HUES64 (cell line): ENCODE measurements at regions not wholly inside any gene's neighbourhood (a gene's known extent, or its start where the extent isn't known, plus 50 kb on each side); places are given as distances from the start of the nearest gene placed in this dataset.

Experiments used
- H3K27ac ChIP-seq: 2 replicates; pipeline ENCODE4 v1.7.0; 2013; ENCODE audit warnings: low read depth, low read length, inconsistent platforms
- H3K27me3 ChIP-seq: 2 replicates; pipeline ENCODE4 v1.6.1; 2013; ENCODE audit warnings: mild to moderate bottlenecking, low read length; ENCODE audit not compliant: insufficient read depth
- H3K36me3 ChIP-seq: 2 replicates; pipeline ENCODE4 v1.6.1; 2013; ENCODE audit warnings: mild to moderate bottlenecking, low read length; ENCODE audit not compliant: insufficient read depth
- H3K4me1 ChIP-seq: 2 replicates; pipeline ENCODE4 v1.6.1; 2013; ENCODE audit warnings: mild to moderate bottlenecking, low read length, moderate library complexity; ENCODE audit not compliant: insufficient read depth
- H3K4me3 ChIP-seq: 2 replicates; pipeline ENCODE4 v1.5.1; 2013; ENCODE audit warnings: mild to moderate bottlenecking, low read length, moderate library complexity
- H3K9ac ChIP-seq: 2 replicates; pipeline ENCODE4 v1.6.1; 2013; ENCODE audit warnings: mild to moderate bottlenecking, low read depth, low read length
- H3K9me3 ChIP-seq: 2 replicates; pipeline ENCODE4 v1.6.1; 2013; ENCODE audit warnings: low read depth, low read length; ENCODE audit not compliant: insufficient read depth
- WGBS: fragments of 150-250, 120-280 bp; methylation state at CpG from one replicate; pipeline ENCODE4 v1.1.7; 2013; ENCODE audit warnings: missing lambda C conversion rate; 5-methylcytosine and 5-hydroxymethylcytosine counted together

DNA sequence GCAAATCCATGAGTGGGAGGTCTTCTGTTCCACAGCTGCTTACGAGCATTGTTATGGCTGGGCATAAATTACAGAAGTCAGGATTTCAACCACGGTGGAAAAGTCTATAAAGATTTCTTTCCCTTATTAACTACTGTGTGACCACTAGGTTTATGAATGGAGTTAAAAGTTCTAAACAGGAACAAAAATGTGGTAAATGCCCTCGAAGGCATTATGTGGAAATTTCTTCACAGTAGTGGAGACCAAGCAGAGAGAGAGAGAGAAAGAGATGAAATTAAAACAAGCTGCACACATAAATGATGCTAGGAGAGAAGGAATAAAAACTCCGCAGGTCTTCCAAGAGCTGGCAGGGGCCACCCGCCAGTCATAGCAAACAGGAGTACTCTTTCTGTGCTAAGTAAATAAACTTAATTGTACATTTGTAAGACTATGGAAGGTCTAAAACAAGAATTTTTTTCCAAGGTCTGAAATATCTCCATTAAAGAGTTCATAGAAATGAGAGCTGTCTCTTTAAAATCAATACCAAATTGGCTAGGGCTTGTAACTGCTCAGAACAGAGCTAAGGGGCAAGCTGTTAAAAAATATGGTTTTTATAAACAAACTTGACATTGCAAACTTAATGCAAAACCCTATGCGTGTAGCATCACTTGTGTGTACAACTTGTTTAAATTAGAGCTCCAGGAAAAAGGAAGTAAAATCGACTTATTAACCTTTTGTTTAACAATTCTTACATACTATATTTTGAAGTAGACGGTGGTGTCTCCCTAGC, 438.2 kb downstream of the MEIS1 start:
- 96% methylated on average over 7 of the region's 8 CpGs for WGBS
- Histone ChIP-seq H3K27me3 (no peaks in the 10 kb centered on the region), H3K27ac (no peak overlapping the region), H3K9ac (no peak overlapping the region), H3K4me3 (no peak overlapping the region), H3K36me3 (no peaks in the 10 kb centered on the region), H3K4me1 (no peaks in the 10 kb centered on the region), H3K9me3 (no peaks in the 10 kb centered on the region)

DNA sequence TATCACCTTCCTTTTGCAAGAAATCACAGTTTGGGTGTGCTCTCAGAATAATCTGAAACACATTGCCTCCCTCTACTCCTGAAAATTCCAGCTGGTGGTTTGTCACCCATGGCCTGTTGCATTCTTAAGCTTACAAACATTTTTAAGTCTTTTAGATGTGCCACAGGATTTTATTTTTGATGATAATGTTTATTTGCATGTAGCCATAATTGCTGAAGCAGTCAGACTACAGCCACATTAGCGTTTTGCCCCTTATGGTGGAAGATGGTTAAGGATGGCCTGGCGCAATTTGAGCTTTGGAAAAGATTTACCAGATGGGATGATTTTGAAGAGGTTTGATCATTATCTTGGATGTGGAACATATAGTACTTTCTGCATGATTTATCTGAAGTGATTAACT, 439.5 kb downstream of the MEIS1 start:
- Histone ChIP-seq H3K4me3 (no peak overlapping the region), H3K36me3 (no peaks in the 10 kb centered on the region), H3K27me3 (no peaks in the 10 kb centered on the region), H3K9ac (no peak overlapping the region), H3K9me3 (no peaks in the 10 kb centered on the region), H3K27ac (no peak overlapping the region), H3K4me1 (no peaks in the 10 kb centered on the region)
- 91% methylated on average over 2 of the region's 2 CpGs for WGBS

DNA sequence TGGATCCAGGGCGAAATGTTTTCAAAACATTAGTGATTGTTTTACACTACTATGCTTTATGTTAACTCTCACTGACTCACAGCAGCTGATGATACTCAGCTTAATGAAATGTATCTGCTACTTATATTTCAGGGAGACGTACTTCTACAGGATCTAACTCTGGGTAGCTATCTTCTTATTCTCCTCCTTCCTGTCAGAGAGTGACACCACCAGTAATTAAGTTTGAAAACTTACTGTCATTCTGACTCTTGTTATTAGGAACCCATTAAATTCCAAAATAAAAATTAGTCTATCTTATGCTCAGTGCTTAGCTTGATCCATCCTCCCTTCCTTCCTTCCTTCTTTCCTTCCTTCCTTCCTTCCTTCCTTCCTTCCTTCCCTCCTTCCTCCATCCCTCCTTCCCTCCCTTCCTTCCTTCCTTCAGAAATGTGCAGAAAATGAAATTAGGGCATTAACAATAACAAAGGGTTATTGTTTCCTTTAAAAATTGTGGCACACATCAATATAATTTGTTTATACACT, 441.1 kb downstream of the MEIS1 start:
- H3K9me3 ChIP-seq = peaks cover 7% of the 10 kb centered on the region; the same call in 1 of the 2 replicates
- H3K27me3 ChIP-seq = no peaks in the 10 kb centered on the region
- no peaks in the 10 kb centered on the region for H3K4me1 ChIP-seq
- no peak overlapping the region for H3K27ac ChIP-seq
- no peaks in the 10 kb centered on the region for H3K36me3 ChIP-seq
- 89% methylated on average over 2 of the region's 2 CpGs for WGBS
- no peak overlapping the region for H3K4me3 ChIP-seq
- no peak overlapping the region for H3K9ac ChIP-seq

DNA sequence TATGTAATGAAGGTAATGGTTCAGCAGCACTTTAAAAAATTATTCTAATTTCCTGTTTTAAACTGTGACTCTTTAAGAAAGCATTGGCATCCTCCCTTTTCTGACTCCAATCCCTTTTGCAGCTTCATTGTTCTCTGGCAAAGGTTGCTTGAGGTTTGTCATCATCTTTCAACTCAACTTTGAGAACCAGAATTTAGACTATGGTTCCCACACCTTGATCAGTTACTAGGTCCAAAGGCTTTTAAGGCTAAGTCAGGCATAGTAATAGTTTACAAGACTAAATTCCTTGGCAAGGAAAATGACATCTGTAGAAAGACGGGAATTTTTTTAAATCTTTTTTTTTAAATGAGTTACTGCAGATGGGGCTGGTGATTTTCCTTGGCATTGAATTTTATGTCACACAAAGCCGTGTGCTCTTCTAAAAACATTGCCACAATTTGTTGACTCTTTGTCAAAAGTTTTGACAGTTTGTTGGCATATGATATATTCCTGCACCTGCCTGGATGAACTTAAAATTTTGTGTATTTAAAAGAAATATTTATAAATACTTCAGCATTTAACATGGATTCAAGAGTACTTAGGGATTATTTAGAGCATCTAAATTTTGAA, 451.0 kb downstream of the MEIS1 start:
- Histone ChIP-seq H3K9ac (no peak overlapping the region), H3K4me1 (no peaks in the 10 kb centered on the region), H3K27me3 (no peaks in the 10 kb centered on the region), H3K9me3 (no peaks in the 10 kb centered on the region), H3K4me3 (no peak overlapping the region), H3K36me3 (no peaks in the 10 kb centered on the region), H3K27ac (no peak overlapping the region)
- 94% methylated on average over 2 of the region's 2 CpGs for WGBS

DNA sequence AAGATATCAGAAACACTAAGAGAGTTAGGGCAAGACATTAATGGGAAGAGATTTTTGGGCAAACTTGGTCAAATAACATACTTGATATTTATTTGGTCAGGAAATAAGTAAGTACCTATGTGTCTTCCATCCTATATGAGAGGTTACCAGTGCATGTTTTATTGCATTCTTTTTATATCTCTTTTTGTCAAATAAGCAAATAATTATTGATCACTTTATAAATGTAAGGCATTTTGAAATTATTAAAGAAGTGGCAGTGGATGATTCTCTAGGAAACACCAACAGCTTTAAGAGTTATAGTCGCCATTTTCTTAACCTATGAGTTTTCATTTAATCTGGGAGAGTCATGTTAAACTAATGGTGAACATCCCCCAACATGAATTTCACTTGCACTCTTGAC, 453.3 kb downstream of the MEIS1 start:
- Histone ChIP-seq H3K4me1 (no peaks in the 10 kb centered on the region), H3K27ac (no peak overlapping the region), H3K4me3 (no peak overlapping the region), H3K9me3 (no peaks in the 10 kb centered on the region), H3K27me3 (no peaks in the 10 kb centered on the region), H3K9ac (no peak overlapping the region), H3K36me3 (no peaks in the 10 kb centered on the region)
- 100% methylated on average over 1 of the region's 1 CpG for WGBS

DNA sequence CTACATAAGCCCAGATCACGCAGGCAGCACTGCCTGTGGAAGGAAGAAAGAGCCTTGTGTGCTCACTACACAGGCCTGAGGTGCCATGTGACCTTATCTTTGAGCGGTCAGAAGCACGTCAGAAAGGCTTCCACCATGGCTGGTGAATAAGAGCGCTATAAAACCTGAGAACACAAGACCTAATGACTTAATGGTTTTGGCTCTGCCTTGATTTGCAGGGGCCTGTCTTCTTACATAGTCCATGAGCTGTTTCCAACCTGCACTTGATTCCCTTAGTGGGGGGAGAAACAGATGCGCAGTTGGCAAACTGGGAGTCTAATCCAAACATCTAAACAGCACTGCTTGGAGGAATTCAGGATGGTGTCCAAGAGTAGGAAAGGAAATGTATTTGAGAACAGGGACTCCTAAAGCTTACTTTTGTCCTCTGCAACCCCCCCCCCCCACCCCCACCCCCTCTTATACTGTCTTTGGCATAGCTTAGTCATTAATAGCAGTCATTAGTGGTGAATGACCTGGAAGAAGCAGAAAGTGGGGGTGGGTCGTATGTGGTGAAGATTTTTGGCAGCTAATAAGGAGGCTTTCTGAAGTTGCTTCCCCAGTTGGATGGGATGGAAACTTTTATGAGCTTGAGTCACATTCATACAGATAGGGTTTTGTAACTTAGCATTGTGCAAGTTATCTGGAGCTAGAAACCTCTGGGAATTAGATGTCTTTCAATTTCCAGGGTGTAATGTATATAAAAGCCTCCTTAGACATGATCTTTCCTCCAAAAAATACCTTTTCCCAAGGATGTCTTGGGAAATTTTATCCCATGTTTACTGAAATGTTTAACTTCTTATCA, 454.1 kb downstream of the MEIS1 start:
- H3K4me1 ChIP-seq = no peaks in the 10 kb centered on the region
- no peak overlapping the region for H3K4me3 ChIP-seq
- WGBS = 84% methylated on average over 6 of the region's 6 CpGs
- H3K27me3 ChIP-seq = no peaks in the 10 kb centered on the region
- H3K27ac ChIP-seq = no peak overlapping the region
- H3K36me3 ChIP-seq = no peaks in the 10 kb centered on the region
- H3K9ac ChIP-seq = no peak overlapping the region
- no peaks in the 10 kb centered on the region for H3K9me3 ChIP-seq

DNA sequence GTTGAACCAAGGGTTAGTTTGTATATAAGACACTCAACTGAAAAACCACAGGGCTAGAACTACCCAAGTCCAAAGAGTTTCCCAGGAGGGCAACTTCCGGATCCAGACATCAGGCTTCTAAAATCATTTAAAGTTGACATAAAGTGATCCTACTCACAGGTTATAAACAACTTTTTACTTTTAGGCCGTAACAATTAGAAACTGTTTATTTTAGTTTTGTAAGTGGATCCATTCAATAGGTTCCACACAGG, 454.6 kb downstream of the MEIS1 start:
- WGBS = 95% methylated on average over 1 of the region's 2 CpGs
- no peak overlapping the region for H3K27ac ChIP-seq
- H3K9me3 ChIP-seq = no peaks in the 10 kb centered on the region
- H3K4me3 ChIP-seq = no peak overlapping the region
- no peaks in the 10 kb centered on the region for H3K36me3 ChIP-seq
- no peak overlapping the region for H3K9ac ChIP-seq
- no peaks in the 10 kb centered on the region for H3K27me3 ChIP-seq
- no peaks in the 10 kb centered on the region for H3K4me1 ChIP-seq

DNA sequence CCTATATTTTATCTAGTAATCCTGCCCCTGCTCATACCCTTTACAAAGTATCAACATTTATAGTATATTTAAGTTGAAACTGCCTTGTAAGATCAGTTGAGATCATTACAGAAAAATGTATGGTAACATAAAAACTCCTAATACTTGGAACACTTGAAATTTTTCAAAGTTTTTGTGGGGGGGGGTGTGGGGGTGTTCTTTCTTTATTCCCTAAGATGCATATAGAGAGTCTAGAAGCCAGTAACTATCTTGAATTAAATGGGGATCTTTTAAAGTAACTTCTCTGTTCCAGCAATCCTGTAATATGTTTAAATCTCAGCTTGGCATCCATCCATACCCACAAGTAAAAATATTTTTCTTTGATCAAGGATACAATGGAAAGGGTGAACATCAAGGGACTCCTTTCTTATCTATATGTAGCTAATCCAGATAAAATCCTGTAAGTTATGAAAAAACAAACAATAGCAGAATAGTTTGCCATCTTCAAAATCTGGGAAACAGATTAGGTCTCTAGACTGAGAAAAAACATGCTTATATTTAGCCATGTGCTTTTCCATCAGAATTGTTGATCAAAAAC, 455.3 kb downstream of the MEIS1 start:
- no peak overlapping the region for H3K9ac ChIP-seq
- H3K27me3 ChIP-seq = no peaks in the 10 kb centered on the region
- no peak overlapping the region for H3K4me3 ChIP-seq
- no peaks in the 10 kb centered on the region for H3K4me1 ChIP-seq
- no peaks in the 10 kb centered on the region for H3K9me3 ChIP-seq
- no peaks in the 10 kb centered on the region for H3K36me3 ChIP-seq
- no peak overlapping the region for H3K27ac ChIP-seq

DNA sequence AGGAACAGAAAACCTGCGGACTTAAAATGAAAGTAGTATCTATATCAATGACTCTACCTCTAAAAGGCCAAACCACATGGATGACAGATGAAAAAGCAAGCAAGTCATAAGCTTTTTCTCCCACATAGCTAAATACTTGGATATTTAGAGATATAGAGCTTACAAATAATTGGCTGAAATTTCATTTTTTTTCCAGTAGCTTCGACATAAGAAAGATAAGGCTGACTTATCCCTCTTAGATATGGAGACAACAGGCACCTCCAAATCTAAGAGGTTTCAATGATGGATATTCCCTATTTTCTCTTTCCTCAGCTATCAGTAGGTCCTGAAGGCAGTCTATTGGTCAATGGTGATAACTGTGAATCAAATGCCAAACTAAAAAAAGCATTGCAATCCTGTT, 460.3 kb downstream of the MEIS1 start:
- H3K36me3 ChIP-seq = no peaks in the 10 kb centered on the region
- WGBS = 90% methylated on average over 2 of the region's 2 CpGs
- no peaks in the 10 kb centered on the region for H3K27me3 ChIP-seq

DNA sequence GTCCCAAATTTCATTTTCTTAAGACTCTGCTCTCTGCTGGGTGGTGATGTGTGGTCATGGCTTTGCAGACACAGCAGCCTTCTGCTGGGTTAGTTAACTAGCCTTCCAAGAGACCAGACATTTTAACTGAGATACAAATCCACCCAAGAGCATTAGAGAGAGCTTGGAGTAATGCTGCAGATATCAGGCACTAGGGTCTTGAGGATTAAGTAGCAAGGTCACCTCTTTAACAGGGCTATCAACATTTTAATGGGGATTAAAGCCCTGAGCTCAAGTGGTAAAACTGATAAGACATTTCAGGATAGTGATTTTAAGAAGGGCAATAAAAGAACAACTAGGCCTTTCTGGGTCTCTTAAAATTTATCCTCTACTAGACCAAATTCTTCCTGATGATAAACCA, 461.2 kb downstream of the MEIS1 start:
- no peaks in the 10 kb centered on the region for H3K27me3 ChIP-seq
- H3K27ac ChIP-seq = no peak overlapping the region
- no peaks in the 10 kb centered on the region for H3K36me3 ChIP-seq

More for the DNA sequence above, 460.3 kb downstream of the MEIS1 start:
- Histone ChIP-seq H3K27ac (no peak overlapping the region), H3K4me1 (no peaks in the 10 kb centered on the region), H3K4me3 (no peak overlapping the region), H3K9me3 (no peaks in the 10 kb centered on the region), H3K9ac (no peak overlapping the region)

DNA sequence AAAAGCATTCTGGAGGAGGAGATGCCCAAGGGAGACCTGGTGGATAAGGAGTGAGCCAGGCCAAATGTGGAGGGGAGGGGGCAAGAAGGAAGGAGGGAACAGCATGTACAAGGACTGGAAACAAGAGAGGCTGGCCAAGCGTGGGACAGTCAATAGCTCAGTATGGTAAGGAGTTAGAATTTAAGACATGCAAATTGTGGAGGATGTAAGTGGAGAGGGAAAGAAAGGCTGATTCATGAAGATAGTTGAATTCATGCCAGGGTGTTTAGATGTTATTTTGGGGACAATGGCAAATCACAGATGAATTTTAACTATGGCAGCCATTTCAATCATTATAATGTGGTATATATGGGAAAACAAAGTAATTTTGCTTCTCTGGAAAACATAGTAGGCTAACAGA, 462.3 kb downstream of the MEIS1 start:
- no peak overlapping the region for H3K27ac ChIP-seq

More for the DNA sequence above, 461.2 kb downstream of the MEIS1 start:
- Histone ChIP-seq H3K4me1 (no peaks in the 10 kb centered on the region), H3K9me3 (no peaks in the 10 kb centered on the region), H3K9ac (no peak overlapping the region), H3K4me3 (no peak overlapping the region)

More for the DNA sequence above, 462.3 kb downstream of the MEIS1 start:
- H3K9me3 ChIP-seq = no peaks in the 10 kb centered on the region
- H3K4me3 ChIP-seq = no peak overlapping the region
- no peaks in the 10 kb centered on the region for H3K4me1 ChIP-seq
- H3K36me3 ChIP-seq = no peaks in the 10 kb centered on the region
- H3K27me3 ChIP-seq = no peaks in the 10 kb centered on the region
- 77% methylated on average over 1 of the region's 1 CpG for WGBS
- H3K9ac ChIP-seq = no peak overlapping the region
